ENCODE measurements at regions not wholly inside any gene's neighbourhood (a gene's known extent, or its start where the extent isn't known, plus 50 kb on each side); places are given as distances from the start of the nearest gene placed in this dataset.
"Not testable (repeated sequence)": the region's sequence is repeated elsewhere in the genome, so short reads cannot be mapped to it uniquely, and the experiment has no call there.

DNA sequence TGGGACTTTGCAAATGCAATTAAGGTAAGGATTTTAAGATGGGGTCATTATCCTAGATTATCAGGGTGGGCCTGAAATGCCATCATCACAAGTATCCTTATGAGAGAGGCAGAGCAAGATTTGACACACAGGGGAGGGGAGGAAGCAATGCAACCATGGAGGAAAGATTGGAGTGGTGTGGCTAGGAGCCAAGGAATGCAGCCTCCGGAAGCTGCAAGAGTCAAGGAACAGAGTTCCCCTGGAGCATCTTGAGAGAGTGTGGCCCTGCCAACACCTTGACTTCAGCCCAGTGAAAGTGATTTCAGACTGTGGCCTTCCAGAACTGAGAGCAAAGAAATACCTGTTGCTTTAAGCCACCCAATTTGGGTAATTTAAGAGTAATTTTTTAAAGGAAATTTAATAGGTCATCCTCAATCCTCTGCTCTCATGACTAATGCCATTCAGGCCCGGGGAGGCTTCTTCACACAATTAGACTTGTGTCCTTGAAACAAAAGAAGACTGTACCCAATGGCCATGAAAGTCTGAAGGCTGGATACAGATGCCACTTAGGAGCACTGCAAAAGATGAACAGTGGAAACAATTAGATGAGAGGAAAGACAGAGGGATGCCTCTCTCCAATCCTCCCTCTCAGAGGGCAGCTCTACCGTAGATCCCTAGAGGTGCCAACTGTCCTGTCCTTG, 250.3 kb upstream of the ID2 start:
- no peak for DNase-seq (ENCODE audit: low read depth)

DNA sequence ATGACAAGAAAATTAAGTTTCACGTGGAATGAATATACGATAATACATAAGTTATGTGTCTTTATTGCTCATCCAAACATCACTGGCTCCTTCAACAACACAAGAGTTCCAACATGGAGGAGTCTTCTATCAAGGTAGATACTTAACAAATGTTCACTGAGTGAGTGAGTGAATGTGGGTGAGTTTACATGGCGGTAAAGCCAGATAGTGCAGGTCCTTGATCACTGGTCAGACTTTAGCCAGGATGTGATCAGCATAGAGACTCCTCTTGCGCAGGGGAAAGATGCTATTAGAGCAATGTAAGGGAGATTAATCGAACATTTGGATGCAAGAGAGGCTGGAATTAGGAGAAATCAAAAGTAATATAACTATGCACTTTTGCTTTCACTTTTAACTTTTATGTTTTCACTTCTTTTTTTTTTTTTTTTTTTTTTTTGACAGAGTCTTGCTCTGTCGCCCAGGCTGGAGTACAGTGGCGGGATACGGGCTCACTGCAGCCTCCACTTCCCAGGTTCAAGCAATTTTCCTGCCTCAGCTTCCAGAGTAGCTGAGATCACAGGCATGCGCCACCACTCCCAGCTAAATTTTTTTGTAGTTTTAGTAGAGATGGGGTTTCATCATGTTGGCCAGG, 249.0 kb upstream of the ID2 start:
- no peak for DNase-seq (ENCODE audit: low read depth)

DNA sequence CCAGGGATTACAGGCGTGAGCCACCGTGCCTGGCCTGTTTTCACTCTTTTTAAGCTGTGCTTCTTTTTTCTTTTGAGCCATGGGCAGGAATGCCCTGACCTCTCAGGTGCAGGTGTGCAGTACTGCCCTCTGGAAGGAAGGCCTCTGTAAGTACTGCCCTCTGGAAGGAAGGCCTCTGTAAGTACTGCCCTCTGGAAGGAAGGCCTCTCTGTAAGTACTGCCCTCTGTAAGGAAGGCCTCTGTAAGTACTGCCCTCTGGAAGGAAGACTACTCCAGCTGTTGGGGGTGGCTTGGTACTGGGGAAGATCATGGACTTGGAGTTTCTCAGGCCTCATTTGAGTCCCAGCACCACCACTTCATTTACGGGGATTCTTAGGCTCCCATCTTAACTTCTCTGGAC, 248.5 kb upstream of the ID2 start:
- no peak for DNase-seq (ENCODE audit: low read depth)

DNA sequence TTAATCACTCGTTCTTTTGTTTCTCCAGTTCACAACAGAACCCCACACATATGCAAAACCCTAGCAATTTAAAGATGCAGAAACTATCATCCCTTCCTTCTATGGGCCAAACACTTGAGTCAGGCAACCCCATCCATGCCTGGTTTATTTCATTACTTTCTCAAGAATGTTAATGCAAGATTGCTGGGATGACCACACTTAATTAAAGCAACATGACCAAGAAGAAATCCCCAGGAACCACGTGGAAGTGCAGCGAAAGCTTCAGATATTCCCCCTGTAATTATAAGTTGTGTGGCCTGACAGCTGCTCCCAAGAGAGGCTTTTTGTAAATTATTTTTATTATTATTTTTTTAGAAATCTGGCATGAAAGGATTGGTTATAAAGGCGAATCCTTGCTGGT, 246.2 kb upstream of the ID2 start:
- no peak for DNase-seq (ENCODE audit: low read depth)

DNA sequence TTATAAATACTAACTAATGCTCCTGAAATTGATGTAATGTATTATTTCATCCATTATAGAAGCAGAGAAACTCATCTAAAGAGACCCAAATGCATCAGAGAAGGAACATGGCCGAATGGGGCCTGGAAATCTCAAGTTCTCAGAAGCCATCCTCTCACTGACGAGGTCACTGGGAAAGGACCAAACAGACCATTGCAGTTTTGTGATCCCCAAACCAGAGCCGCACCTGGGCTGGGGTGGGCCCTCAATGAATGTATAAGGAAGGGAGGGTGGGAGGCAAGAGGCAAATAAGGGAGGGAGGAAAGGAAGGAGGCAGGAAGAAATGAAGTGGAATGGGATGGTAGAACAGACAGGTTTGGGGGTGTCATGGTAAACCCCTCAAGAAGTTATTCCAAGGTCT, 245.3 kb upstream of the ID2 start:
- DNase-seq (ENCODE audit: low read depth) = no peak

DNA sequence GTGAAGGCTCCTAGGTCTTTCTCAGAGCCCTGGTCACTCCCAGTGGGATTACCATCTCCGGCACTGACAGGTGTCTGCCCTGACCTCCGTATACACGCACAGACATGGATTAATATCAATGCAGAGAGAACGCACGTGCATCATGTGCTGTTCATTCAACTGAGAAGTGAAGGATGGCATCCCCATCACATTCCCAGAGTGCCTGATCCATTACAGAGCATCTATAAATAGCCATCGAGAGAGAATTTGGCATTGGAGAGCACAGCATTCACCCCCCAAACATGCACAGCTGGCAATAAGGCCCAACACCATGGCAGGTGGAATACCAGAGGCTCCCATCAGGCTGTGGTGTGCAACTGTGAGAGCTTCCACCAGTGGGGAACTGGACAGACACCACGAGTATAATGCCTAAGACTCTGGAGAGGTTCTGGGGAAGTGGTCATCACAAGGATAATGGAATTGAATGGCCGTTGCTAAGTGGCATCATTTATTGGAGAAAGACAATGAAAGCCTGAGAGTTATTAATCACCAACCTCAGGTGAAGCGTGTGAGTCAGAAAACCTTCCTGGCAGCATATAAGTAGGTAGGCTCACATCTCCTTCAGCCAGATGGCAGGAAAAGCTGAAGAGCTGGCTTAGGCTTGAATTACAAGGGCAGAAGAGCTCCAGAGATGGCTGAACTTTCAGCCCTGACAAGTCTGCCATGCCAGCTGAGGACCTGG, 244.5 kb upstream of the ID2 start:
- no peak for DNase-seq (ENCODE audit: low read depth)

DNA sequence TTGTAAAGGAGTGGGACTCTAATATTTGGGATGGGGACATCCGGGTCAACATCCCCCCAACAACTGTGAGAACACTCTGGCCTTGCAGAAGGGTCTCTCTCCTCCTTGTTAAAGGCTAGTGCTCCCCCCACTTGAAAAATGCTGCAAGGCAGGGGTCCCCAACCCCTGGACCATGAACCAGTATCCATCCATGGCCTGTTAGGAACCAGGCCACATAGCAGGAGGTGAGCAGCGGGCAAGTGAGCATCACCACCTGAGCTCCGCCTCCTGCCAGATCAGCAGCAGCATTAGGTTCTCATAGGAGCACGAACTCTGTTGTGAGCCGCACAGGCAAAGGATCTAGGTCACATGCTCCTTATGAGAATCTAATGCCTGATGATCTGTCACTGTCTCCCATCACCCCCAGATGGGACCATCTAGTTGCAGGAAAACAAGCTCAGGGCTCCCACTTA, 243.9 kb upstream of the ID2 start:
- no peak for DNase-seq (ENCODE audit: low read depth)

DNA sequence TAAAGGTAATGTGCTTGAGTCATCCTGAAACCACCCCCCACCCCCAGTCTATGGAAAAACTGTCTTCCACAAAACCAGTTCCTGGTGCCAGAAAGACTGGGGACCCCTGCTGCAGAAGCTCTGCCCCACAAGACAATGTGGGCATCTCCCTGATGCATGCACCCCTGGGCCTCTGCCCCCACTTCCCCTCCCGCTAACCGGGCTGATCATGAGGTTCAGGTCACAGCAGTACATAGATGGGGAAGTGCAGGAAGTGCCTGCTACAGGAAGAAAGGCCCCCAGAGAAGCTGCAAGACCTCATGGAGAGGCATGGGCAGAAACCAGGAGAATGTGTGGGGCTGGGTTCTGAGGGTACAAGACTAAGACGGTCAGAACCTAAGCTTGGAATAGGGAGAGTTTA, 243.4 kb upstream of the ID2 start:
- no peak for DNase-seq (ENCODE audit: low read depth)

DNA sequence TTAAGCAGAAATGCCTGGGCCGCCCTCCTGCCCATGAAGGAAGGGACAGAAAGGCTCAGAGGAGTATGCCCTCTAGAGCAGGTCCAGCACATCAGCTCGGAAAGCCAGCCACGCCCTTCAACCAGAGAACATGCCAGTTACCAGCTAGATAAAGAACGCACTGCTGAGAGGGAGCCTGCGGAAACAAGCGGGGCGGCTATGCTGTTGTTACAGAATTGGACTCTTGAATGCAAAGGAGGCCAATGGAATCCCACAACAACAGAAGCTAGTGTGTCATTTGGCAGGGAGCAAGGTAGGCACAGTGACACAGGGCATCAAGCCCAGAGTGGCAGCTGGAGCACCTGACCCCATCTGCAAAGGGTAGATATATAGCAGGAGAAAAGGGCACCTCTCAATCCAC, 242.9 kb upstream of the ID2 start:
- no peak for DNase-seq (ENCODE audit: low read depth)

DNA sequence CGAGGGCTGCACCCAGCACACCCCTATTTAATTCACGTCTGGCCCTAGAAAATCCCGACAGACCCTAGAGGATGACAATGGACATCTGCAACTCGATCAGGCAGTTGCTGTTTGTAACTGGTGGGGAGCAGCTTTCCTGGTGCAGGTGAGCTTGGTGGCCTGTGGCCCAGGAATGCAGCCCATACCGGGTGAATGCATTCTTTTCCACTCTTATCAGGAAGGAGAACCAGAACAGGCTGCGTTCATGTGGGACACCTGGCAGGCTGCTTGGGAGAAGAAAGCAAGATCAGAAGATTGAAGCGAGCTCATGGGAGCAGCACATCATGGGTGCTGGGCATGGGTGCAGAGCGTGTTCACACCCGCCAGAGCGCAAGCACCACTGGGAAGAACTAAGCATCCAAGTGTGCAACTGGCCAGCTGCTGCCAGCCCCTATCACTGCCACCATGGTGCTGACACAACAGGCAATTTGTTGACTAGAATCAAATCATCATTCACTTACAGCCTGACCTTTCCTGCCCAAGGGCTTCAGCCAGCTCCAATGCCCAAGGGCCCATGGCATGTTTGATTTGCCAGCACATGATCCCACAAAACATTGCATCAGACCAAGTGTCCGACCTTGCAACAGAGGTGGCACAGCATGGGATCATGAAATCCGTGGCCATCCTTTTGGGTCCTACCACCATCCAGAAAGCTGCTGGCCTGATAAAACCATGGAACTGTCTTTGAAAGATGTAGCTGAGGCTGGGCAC, 241.7 kb upstream of the ID2 start:
- DNase-seq (ENCODE audit: low read depth) = no peak

DNA sequence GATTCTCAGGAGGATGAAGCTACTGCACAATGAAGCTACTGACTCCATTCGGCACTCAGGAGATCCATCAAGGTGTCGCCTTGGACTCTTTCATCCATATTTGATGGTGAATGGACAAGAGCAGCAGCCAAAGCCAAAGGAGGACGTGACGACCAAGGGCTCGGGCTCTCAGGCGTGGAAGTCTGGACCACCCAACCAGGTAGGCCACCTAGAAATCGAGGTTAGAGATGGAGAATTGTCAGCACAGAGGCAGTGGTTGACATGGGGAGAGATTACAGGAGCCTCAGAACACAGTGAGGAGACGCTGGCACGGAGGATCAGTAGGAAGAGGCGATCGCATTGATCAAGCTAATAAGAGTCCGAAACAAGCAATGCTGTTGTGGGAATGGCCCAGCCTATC, 240.5 kb upstream of the ID2 start:
- DNase-seq (ENCODE audit: low read depth) = no peak

DNA sequence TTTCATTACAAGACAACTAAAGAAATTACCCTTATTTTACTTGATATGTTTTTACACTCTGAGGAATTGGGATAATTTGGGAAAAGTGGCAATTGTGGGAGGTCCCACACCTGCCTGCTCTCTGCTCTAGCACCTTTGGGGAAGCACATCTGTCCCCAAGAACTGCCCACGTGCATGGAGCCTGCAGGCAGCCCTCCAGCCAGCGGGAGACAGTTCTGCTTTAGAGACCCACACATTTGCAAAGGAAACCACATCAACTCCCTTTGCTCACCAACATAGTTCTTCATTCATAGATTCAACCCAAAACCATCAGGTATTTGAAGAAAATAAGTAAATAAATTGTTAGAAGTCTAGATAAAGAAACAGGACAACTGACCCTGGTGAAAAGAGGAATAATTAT, 239.9 kb upstream of the ID2 start:
- no peak for DNase-seq (ENCODE audit: low read depth)

DNA sequence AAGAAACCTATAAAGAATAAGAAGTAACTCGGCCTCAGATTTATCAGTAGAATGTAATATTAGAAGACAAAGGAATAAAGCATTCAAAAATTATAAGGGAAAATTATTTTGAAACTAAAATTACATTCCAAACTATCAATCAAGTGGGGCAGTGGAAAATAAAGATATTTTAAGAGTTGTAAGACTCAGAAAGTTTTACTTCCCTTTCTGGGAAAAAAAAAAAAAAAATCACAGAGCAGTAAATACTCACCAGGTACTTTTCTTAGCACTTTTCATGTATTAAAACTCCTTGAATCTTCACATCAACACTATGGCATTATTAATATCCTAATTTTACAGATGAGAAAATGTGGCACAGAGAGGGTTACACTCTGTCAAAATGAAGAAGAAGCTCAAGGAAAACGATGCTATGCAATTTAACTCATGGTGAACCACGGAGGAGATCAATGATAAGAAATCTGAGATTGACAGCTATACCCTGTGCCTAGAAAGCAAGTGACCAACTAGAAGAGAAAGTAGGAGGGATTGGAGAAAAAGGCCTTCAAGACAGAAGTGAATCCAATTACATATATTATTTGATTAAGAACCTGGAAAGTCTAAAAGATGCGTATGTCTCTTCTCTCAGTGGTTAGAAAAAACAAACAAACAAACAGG, 238.9 kb upstream of the ID2 start:
- DNase-seq (ENCODE audit: low read depth) = no peak

DNA sequence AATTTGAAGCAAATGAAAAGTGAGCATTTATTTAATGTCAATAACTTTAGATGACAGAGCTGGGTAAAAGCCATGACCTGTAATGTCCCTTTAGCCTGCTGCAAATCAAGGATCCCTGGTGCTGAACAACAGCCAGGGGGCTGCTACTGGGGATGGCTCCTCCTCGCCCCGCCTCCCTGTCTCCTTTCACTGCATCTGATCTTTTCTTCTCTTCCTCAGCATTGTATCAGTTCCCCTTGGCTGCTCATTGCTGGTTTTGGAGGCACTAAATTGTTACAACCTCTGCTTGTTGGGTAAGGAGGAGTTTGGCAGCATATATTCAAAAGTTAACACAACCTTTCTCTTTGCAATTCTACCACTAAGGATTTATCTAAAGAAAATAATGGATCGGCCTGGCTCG, 236.3 kb upstream of the ID2 start:
- no peak for DNase-seq (ENCODE audit: low read depth)

DNA sequence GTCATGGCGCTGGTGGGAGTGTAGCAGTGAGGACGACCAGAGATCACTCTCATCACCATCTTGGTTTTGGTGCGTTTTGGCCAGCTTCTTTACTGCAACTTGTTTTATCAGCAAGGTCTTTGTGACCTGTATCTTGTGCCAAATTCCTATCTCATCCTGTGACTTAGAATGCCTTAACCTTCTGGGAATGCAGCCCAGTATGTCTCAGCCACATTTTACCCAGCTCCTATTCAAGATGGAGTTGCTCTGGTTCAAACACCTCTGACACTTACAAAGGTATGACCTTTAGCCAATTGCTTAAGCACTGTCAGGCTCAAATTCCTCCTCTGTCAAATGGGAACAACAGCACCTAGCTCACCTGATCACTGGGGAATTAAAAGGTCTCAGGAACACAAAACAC, 235.1 kb upstream of the ID2 start:
- DNase-seq (ENCODE audit: low read depth) = not testable (repeated sequence)

DNA sequence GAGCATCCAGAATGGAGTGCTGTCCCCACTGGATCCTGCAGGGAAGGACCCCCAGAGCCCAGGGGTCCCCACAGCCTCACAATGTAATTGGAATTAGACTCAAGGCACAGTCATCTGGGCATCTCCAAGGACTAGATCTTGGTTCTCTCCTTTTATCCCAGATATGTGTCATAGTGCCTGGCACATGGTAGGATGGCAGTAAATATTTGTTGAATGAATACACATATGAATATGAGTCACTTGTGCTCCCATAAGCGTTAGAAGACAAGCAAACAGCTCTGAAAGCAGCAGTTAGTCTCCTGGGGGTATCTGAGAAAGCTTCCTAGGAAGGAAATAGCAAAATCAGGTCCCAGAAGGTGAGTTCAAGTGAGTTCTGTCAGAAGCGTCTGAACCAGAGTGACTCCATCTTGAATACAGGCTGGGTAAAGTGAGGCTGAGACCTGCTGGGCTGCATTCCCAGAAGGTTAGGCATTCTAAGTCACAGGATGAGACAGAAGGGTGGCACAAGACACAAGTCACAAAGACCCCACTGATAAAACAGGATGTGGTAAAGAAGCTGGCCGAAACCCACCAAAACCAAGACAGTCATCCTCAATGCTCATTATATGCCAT, 234.1 kb upstream of the ID2 start:
- peak; percentile 58 for DNase-seq (ENCODE audit: low read depth)

DNA sequence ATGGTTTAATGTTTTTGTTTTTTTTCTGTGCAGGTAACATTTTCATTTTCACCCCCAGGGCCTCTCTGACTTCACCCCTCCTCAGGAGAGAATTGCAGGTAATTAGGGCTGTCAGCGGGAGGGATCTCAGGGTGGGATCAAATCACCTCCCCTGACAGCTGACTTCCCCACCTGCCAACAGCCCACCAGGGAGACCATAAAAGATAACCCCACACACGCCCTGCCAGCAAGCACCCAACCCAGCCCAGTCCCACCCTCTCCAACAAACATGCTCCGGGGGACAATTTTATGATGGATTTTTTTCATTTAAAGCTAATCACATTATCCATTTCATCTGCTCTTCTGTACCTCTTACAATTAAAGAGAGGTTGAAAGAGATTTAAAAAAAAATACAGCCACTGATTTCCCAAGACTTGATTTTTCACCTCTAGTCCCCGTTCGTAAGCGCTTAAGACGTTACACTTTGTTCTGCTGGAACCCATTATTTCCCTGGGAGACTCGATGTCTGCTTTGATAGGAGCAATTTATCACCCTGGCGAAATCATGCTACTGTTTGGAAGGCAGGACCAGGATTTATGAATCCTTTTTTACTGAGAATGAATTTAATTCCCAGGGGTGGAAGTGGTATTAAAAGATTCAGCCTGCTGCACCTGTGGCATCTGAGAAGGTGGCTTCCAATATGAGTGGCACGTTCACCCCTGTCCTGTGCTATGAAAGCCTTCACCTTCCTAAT, 232.9 kb upstream of the ID2 start:
- no peak for DNase-seq (ENCODE audit: low read depth)

DNA sequence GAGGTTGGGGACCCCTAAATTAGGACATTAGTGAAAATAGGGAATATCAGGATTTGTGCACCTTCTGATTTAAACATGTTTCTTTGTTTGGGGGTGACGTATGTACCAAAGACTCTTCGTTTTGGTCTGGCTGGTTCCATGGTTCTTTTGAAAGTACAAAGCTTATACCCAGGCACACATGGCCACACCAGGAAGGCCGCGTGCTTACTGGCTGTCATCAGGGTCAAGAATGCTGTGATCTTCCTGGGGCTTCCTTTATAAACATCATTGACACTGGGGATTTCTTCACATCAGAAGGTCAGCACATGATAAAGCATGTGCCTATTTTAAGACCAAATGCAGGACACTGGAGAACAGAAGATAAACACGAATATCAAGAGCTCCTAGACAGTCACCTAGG, 230.6 kb upstream of the ID2 start:
- DNase-seq (ENCODE audit: low read depth) = no peak

DNA sequence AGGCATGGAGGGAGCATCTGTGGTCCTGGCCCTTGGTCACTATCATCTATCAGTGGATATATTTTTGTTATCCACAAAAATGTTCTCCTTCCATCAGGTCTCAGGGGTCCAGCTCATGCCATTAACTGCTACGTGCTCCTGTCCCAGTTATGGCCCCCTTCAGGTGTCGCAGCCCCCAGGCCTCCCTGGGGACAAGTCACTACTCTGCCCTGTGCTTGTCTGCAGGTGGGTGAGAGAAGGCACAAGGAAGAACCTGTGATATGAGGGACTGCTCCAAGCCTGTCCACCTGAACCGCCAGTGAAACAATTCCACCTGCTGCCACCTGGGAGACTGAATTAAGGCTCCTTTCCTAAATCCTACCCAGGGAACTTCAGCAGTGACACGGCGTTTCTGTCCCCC, 229.6 kb upstream of the ID2 start:
- no peak for DNase-seq (ENCODE audit: low read depth)

DNA sequence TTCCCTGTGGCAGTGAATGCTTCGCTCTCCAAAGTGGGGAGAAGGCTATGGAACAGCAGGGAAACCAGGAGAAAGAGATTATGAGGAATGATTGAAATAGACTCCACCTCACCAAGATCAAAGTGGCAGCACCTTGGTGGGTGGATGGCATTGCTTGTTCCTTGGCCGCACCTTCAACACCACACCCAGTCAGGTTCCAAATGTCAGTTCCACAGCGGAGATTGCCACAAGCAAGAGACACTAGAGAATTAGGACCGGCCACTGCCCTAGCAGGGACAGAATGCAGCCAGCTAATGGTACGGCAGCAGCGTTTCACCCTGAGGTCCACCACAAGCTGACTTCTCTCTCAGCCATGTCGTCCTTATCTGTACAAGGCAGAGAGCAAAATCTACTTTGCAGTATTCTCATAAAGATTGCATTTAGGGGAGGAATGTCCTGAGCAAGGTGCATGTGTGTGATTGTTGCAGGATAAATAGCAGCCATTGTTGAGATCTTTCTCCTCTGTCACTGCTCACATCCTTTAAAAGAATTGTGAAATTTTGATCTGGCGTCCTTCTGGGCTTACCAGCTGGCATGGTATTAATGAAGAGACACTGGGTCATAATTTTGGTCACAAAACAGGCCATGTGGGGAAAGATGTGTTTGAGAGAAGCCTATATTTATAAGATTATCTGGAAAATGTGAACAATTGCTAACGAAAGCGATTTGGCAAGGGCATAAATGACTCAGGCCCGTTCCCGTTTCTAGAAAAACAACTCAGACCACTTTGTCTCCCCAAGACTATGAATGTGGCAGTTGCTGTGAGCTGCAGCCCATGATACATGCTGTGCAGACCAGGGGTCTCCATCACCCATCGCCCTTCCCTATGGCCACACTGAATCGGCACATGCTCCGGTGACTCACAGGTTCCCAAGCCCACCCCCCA, 228.6 kb upstream of the ID2 start:
- DNase-seq (ENCODE audit: low read depth) = peak; percentile 54

Data from stromal cell of bone marrow (primary cell).